HEK293 (cell line): ENCODE measurements at regions not wholly inside any gene's neighbourhood (a gene's known extent, or its start where the extent isn't known, plus 50 kb on each side); places are given as distances from the start of the nearest gene placed in this dataset.

ENCODE experiments used
- CTCF ChIA-PET: fragments of 350-600 bp; formaldehyde crosslinking; extraction: SDS; loops from one replicate; lab custom pipeline; 2021; ENCODE audit warnings: antibody characterized with exemption; lab: Yijun Ruan, JAX
- POLR2A ChIA-PET: fragments of 300-600 bp; formaldehyde crosslinking; extraction: SDS; loops from one replicate; lab custom pipeline; 2020; ENCODE audit warnings: antibody characterized with exemption, inconsistent platforms; lab: Yijun Ruan, JAX
- H3K27ac ChIP-seq: fragments of 200-500 bp; sonication (Bioruptor generic); 2 replicates; pipeline ENCODE4 v1.5.1; 2014; ENCODE audit warnings: low read depth, low read length, control low read depth, inconsistent platforms; ENCODE audit errors: extremely low read depth
- H3K36me3 ChIP-seq, 2 experiments: fragments of 200-500 bp in 1 of 2; sonication (Bioruptor generic) in 1 of 2; 1 replicate in 1 of 2; 2 replicates in 1 of 2; pipeline ENCODE4 v1.5.1; 2014 to 2017; ENCODE audit warnings: inconsistent platforms in 2 of 2, low read length in 2 of 2; ENCODE audit not compliant: control insufficient read depth in 2 of 2, insufficient read depth in 1 of 2
- H3K4me1 ChIP-seq: fragments of 200-500 bp; sonication (Bioruptor generic); 2 replicates; pipeline ENCODE4 v1.5.1; 2014; ENCODE audit warnings: mild to moderate bottlenecking, low read length, inconsistent platforms; ENCODE audit not compliant: control insufficient read depth, insufficient read depth
- H3K4me3 ChIP-seq: 2 replicates; pipeline ENCODE4 v1.5.1; 2011; ENCODE audit warnings: low read depth, mild to moderate bottlenecking, control low read depth, low read length, moderate library complexity
- H3K9me3 ChIP-seq: fragments of 200-500 bp; sonication (Bioruptor generic); 2 replicates; pipeline ENCODE4 v1.5.1; 2014; ENCODE audit warnings: low read depth, low read length, inconsistent platforms; ENCODE audit not compliant: control insufficient read depth, insufficient read depth
- MEIS1 ChIP-seq: sonication (generic); formaldehyde crosslinking; IDR thresholded peaks from 2 replicates; pipeline ENCODE4 v1.8.1; 2022; ENCODE audit warnings: missing genetic modification reagents, mild to moderate bottlenecking, borderline replicate concordance
- SP7 ChIP-seq: fragments of 450-650 bp; formaldehyde crosslinking; IDR thresholded peaks from 2 replicates; pipeline ENCODE4 v1.5.1; 2016; ENCODE audit warnings: missing biosample characterization, missing genetic modification characterization
- ZBTB1 ChIP-seq: fragments of 450-650 bp; formaldehyde crosslinking; IDR thresholded peaks from 2 replicates; pipeline ENCODE4 v1.5.1; 2016; ENCODE audit warnings: missing biosample characterization, missing genetic modification characterization
- ZBTB20 ChIP-seq: fragments of 450-650 bp; formaldehyde crosslinking; IDR thresholded peaks from 2 replicates; pipeline ENCODE4 v1.5.1; 2016; ENCODE audit warnings: missing biosample characterization, missing genetic modification characterization
- ZFHX2 ChIP-seq: fragments of 450-650 bp; formaldehyde crosslinking; conservative IDR thresholded peaks from 2 replicates; pipeline ENCODE4 v1.5.1; 2016; ENCODE audit warnings: missing biosample characterization, missing genetic modification characterization
- ZNF121 ChIP-seq: fragments of 450-650 bp; formaldehyde crosslinking; IDR thresholded peaks from 2 replicates; pipeline ENCODE4 v1.5.1; 2016; ENCODE audit warnings: missing biosample characterization, missing genetic modification characterization
- ZNF155 ChIP-seq: fragments of 450-650 bp; formaldehyde crosslinking; IDR thresholded peaks from 2 replicates; pipeline ENCODE4 v1.5.1; 2016; ENCODE audit warnings: missing biosample characterization, missing genetic modification characterization
- ZNF175 ChIP-seq: fragments of 450-650 bp; formaldehyde crosslinking; IDR thresholded peaks from 2 replicates; pipeline ENCODE4 v1.5.1; 2016; ENCODE audit warnings: missing biosample characterization, missing genetic modification characterization
- ZNF2 ChIP-seq: fragments of 450-650 bp; formaldehyde crosslinking; IDR thresholded peaks from 2 replicates; pipeline ENCODE4 v1.5.1; 2016; ENCODE audit warnings: missing biosample characterization, missing genetic modification characterization
- ZNF211 ChIP-seq: fragments of 450-650 bp; formaldehyde crosslinking; IDR thresholded peaks from 2 replicates; pipeline ENCODE4 v1.5.1; 2016; ENCODE audit warnings: low read depth, missing biosample characterization, missing genetic modification characterization
- ZNF223 ChIP-seq: fragments of 450-650 bp; formaldehyde crosslinking; IDR thresholded peaks from 2 replicates; pipeline ENCODE4 v1.5.1; 2016; ENCODE audit warnings: missing biosample characterization, missing genetic modification characterization
- ZNF239 ChIP-seq: fragments of 450-650 bp; formaldehyde crosslinking; IDR thresholded peaks from 2 replicates; pipeline ENCODE4 v1.5.1; 2016; ENCODE audit warnings: missing biosample characterization, missing genetic modification characterization
- ZNF311 ChIP-seq: fragments of 450-650 bp; formaldehyde crosslinking; IDR thresholded peaks from 2 replicates; pipeline ENCODE4 v1.5.1; 2017; ENCODE audit warnings: missing biosample characterization, missing genetic modification characterization, borderline replicate concordance
- ZNF335 ChIP-seq: fragments of 450-650 bp; formaldehyde crosslinking; conservative IDR thresholded peaks from 2 replicates; pipeline ENCODE4 v1.5.1; 2016; ENCODE audit warnings: missing biosample characterization, missing genetic modification characterization
- ZNF350 ChIP-seq: fragments of 450-650 bp; formaldehyde crosslinking; IDR thresholded peaks from 2 replicates; pipeline ENCODE4 v1.5.0; 2017; ENCODE audit warnings: missing biosample characterization, mild to moderate bottlenecking, missing genetic modification characterization
- ZNF416 ChIP-seq: fragments of 450-650 bp; formaldehyde crosslinking; IDR thresholded peaks from 2 replicates; pipeline ENCODE4 v1.5.1; 2016; ENCODE audit warnings: missing biosample characterization, missing genetic modification characterization
- ZNF473 ChIP-seq: fragments of 450-650 bp; formaldehyde crosslinking; IDR thresholded peaks from 2 replicates; pipeline ENCODE4 v1.5.1; 2017; ENCODE audit warnings: missing biosample characterization, missing genetic modification characterization
- ZNF529 ChIP-seq: fragments of 450-650 bp; formaldehyde crosslinking; IDR thresholded peaks from 2 replicates; pipeline ENCODE4 v1.5.1; 2017; ENCODE audit warnings: missing genetic modification characterization, missing biosample characterization; ENCODE audit not compliant: insufficient replicate concordance
- ZNF629 ChIP-seq: fragments of 450-650 bp; formaldehyde crosslinking; IDR thresholded peaks from 2 replicates; pipeline ENCODE4 v1.5.1; 2017; ENCODE audit warnings: missing biosample characterization, missing genetic modification characterization
- ZNF645 ChIP-seq: fragments of 450-650 bp; formaldehyde crosslinking; IDR thresholded peaks from 2 replicates; pipeline ENCODE4; 2016; ENCODE audit warnings: missing biosample characterization, missing genetic modification characterization
- ZNF792 ChIP-seq: fragments of 450-650 bp; formaldehyde crosslinking; IDR thresholded peaks from 2 replicates; pipeline ENCODE4 v1.5.1; 2016; ENCODE audit warnings: missing biosample characterization, missing genetic modification characterization
- ZSCAN16 ChIP-seq: fragments of 450-650 bp; formaldehyde crosslinking; IDR thresholded peaks from 2 replicates; pipeline ENCODE4 v1.5.1; 2016; ENCODE audit warnings: missing biosample characterization, missing genetic modification characterization
- TF ChIP-seq, protein P1 (sequence below): fragments of 450-650 bp; formaldehyde crosslinking; IDR thresholded peaks from 2 replicates; pipeline ENCODE4 v1.5.0; 2017; ENCODE audit warnings: missing biosample characterization, missing genetic modification characterization, borderline replicate concordance
- TF ChIP-seq, protein P2 (sequence below): fragments of 450-650 bp; formaldehyde crosslinking; IDR thresholded peaks from 2 replicates; pipeline ENCODE4 v1.5.1; 2016; ENCODE audit warnings: missing biosample characterization, missing genetic modification characterization
- TF ChIP-seq, protein P3 (sequence below): fragments of 450-650 bp; formaldehyde crosslinking; IDR thresholded peaks from 2 replicates; pipeline ENCODE4 v1.5.1; 2017; ENCODE audit warnings: missing biosample characterization, missing genetic modification characterization

DNA sequence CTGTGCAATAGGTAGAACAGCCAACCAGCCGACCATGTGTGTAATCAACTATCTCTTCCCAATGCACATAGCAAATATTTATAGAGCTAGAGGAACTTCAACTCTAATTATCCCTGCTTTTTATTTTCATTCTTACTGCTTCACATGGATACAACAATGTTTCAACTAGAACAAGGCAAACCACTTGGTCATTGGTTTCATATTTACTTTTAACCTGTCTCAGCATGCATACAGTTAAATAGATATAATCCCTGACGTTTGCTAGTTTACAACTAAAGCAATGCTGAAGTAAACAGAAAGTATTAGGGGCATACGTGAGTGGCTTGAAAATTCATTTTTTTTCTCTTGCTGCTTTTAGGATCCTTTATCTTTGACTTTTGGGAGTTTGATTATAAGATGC is 318.5 kb upstream of the MAP3K7 start:
- H3K27ac ChIP-seq = no peak overlapping the region
- TF ChIP-seq ZNF792 (tag by site-specific recombination) (no peak), ZNF529 (no peak), ZNF175 (no peak), ZBTB1 (tag by site-specific recombination) (no peak), ZNF223 (tag by site-specific recombination) (no peak), MEIS1 (CRISPR knock-in tag) (no peak), SP7 (tag by site-specific recombination) (no peak), ZNF335 (no peak), ZNF155 (no peak), ZNF2 (no peak), ZSCAN16 (tag by site-specific recombination) (no peak), ZNF211 (tag by site-specific recombination) (no peak)
- TF ChIP-seq, protein P1, sequence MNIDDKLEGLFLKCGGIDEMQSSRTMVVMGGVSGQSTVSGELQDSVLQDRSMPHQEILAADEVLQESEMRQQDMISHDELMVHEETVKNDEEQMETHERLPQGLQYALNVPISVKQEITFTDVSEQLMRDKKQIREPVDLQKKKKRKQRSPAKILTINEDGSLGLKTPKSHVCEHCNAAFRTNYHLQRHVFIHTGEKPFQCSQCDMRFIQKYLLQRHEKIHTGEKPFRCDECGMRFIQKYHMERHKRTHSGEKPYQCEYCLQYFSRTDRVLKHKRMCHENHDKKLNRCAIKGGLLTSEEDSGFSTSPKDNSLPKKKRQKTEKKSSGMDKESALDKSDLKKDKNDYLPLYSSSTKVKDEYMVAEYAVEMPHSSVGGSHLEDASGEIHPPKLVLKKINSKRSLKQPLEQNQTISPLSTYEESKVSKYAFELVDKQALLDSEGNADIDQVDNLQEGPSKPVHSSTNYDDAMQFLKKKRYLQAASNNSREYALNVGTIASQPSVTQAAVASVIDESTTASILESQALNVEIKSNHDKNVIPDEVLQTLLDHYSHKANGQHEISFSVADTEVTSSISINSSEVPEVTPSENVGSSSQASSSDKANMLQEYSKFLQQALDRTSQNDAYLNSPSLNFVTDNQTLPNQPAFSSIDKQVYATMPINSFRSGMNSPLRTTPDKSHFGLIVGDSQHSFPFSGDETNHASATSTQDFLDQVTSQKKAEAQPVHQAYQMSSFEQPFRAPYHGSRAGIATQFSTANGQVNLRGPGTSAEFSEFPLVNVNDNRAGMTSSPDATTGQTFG (tag by site-specific recombination) = no peak
- TF ChIP-seq, protein P2, sequence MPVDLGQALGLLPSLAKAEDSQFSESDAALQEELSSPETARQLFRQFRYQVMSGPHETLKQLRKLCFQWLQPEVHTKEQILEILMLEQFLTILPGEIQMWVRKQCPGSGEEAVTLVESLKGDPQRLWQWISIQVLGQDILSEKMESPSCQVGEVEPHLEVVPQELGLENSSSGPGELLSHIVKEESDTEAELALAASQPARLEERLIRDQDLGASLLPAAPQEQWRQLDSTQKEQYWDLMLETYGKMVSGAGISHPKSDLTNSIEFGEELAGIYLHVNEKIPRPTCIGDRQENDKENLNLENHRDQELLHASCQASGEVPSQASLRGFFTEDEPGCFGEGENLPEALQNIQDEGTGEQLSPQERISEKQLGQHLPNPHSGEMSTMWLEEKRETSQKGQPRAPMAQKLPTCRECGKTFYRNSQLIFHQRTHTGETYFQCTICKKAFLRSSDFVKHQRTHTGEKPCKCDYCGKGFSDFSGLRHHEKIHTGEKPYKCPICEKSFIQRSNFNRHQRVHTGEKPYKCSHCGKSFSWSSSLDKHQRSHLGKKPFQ (tag by site-specific recombination) = no peak
- no peaks in the 10 kb centered on the region for H3K36me3 ChIP-seq
- H3K4me1 ChIP-seq = no peaks in the 10 kb centered on the region
- POLR2A ChIA-PET = no interaction called here
- H3K9me3 ChIP-seq = no peaks in the 10 kb centered on the region
- CTCF ChIA-PET = no interaction called here
- no peak overlapping the region for H3K4me3 ChIP-seq

- Histone ChIP-seq H3K27ac (no peak overlapping the region), H3K36me3 (no peaks in the 10 kb centered on the region), H3K4me1 (peaks cover 13% of the 10 kb centered on the region), H3K4me3 (no peak overlapping the region), H3K9me3 (no peaks in the 10 kb centered on the region)
- CTCF ChIA-PET = interaction anchor here (0.6 to 1.7 kb wide), 2 partner anchors 41 to 213 kb away, joined by 3 to 6 read pairs; no protein-coding TSS in a partner anchor
- TF ChIP-seq ZNF239 (no peak), ZNF473 (tag by site-specific recombination) (no peak), ZNF311 (tag by site-specific recombination) (no peak), ZFHX2 (no peak)
- TF ChIP-seq, protein P3, sequence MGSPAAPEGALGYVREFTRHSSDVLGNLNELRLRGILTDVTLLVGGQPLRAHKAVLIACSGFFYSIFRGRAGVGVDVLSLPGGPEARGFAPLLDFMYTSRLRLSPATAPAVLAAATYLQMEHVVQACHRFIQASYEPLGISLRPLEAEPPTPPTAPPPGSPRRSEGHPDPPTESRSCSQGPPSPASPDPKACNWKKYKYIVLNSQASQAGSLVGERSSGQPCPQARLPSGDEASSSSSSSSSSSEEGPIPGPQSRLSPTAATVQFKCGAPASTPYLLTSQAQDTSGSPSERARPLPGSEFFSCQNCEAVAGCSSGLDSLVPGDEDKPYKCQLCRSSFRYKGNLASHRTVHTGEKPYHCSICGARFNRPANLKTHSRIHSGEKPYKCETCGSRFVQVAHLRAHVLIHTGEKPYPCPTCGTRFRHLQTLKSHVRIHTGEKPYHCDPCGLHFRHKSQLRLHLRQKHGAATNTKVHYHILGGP = no peak
- POLR2A ChIA-PET = no interaction called here
These were observed 313.2 kb upstream of the MAP3K7 start for GRCh38 chr6:90900034-90900433.

- no peaks in the 10 kb centered on the region for H3K36me3 ChIP-seq
- CTCF ChIA-PET = interaction anchor here (1.0 kb wide), 1 partner anchor 38 kb away, joined by 3 read pairs; no protein-coding TSS in a partner anchor
- POLR2A ChIA-PET = no interaction called here
- no peak overlapping the region for H3K4me3 ChIP-seq
- no peak overlapping the region for H3K27ac ChIP-seq
- no peaks in the 10 kb centered on the region for H3K9me3 ChIP-seq
- TF ChIP-seq ZNF311 (tag by site-specific recombination) (no peak), ZBTB20 (tag by site-specific recombination) (no peak), ZNF416 (tag by site-specific recombination) (no peak), ZNF629 (no peak), ZNF121 (tag by site-specific recombination) (no peak), ZNF223 (tag by site-specific recombination) (no peak), ZNF350 (tag by site-specific recombination) (no peak), ZNF645 (tag by site-specific recombination) (no peak)
- TF ChIP-seq, all 188 proteins: peak for 0
- peaks cover 15% of the 10 kb centered on the region for H3K4me1 ChIP-seq
These were observed 311.9 kb upstream of the MAP3K7 start for GRCh38 chr6:90898763-90899162.
